ENCODE measurements at regions not wholly inside any gene's neighbourhood (a gene's known extent, or its start where the extent isn't known, plus 50 kb on each side); places are given as distances from the start of the nearest gene placed in this dataset.
A peak's percentile ranks its signal among the peaks of the same experiment; 100 is the strongest.

- no peak for DNase-seq (ENCODE audit: low spot score)
Observed at GRCh38 chr5:58255970-58256369, 203.9 kb downstream of the PLK2 start.

DNA sequence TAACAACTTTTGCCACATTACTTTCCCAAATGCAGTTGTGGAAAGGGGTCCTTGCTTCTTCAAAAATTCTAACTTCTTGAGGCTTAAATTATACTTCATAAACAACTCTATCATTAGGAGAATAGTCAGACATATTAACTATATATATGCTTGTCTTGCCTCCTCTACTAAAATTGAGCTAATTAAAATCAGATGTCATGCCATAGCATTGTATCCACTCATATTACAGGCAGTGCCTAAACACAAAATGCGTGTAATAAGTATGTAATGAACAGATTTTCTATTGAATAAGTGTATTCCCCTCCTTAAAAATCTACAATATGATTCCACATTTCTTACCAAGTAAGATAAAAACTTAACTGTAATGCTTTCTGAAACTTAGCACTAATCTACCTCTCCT, 204.5 kb downstream of the PLK2 start:
- no peak for DNase-seq (ENCODE audit: low spot score)

- no peak for DNase-seq (ENCODE audit: low spot score)
Observed at GRCh38 chr5:58248221-58248620, 211.7 kb downstream of the PLK2 start.

- DNase-seq (ENCODE audit: low spot score) = no peak
Observed at GRCh38 chr5:58246461-58246944, 213.4 kb downstream of the PLK2 start.

- DNase-seq (ENCODE audit: low spot score) = no peak
Observed at GRCh38 chr5:58245476-58245840, 214.4 kb downstream of the PLK2 start.

DNA sequence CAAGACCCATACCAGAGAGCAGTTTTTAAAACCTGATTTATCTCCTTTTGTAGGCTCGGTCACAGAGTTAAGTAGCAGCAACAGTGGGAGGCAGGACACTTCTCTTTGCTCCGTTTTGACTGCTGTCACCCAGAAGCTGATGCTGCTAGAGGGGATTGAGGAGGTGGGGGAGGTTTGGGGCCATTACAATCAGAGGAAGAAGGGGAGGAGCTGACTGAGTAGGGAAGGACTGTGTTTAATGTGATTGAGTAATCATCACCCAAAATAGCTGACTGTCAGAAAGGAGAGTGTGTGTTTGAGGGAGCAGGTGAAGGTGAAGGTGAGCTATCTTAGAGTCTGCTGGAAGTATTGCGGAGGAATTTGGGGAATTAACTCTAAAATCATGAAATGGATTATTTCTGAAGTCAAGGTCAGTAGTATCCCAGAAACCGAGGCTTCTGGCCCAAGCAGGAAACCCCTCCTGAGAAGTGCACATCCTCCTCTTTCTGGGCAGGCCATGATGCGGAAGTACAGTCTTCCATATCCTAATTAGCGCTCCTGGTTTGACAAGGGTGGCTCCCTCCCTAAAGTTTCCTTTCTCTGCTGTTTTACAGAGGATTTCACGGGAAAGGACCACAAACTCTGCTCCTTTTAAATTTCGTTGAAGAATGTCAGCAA, 214.9 kb downstream of the PLK2 start:
- DNase-seq (ENCODE audit: low spot score) = no peak

DNA sequence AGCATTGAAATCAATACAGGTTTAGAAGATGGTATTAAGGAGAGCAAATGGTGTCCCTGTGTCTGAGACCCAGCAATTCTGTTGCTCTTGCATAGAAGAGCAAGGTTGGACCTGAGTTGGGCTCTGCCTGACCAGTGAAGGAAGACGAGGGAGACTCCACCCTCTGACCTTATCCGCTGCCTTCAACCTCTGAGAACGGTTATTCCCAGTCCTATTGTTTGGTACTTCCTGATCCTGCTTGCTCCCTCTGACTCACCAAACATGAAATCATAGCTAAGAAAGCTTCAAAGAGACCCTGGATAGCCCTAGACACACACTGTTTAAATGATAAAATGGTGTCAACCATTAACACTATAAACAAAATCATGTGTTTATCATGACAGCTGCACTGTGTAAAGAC, 218.5 kb downstream of the PLK2 start:
- DNase-seq (ENCODE audit: low spot score) = peak; percentile 13

DNA sequence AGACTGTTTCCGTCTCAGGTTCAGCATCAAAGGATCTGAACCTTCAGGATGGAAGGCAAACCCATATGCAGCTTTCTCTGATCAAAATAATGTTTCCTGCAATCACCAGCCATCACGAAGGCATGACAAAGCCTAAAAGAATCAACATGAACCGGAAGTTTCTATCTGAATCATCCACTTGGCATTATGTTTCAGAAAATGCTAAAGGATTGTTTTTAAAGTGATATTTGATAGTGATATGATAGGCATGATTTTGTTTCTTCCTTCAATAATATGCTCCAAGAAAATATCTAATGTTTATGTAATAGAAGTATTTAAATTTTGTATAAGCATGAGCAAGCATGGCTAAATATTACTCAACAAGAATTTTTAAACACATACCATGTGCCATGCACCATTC, 219.6 kb downstream of the PLK2 start:
- DNase-seq (ENCODE audit: low spot score) = no peak

GRCh38 chr5:58239731-58240130, 220.2 kb downstream of the PLK2 start:
- no peak for DNase-seq (ENCODE audit: low spot score)

- DNase-seq (ENCODE audit: low spot score) = no peak
Observed at GRCh38 chr5:58239045-58239444, 220.8 kb downstream of the PLK2 start.

DNA sequence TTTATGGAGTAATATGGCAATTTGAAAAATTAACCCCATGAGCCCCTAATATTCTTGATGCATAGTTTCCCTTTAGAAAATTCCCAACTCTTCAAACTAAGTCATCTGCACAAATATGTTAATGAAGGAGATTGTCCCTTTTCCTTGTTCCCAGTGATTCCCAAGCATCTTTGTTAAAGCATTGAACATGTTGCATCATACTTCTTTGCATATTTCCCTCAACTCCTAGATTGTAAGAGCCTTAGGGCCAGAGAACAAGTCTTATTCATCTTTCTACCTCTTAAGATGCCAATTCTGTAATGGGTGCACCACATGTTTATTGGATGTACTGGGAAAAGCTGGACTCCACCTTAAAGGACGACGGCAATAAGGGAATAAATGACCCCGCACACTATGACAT, 223.4 kb downstream of the PLK2 start:
- no peak for DNase-seq (ENCODE audit: low spot score)

- no peak for DNase-seq (ENCODE audit: low spot score)
Observed at GRCh38 chr5:58235299-58235698, 224.6 kb downstream of the PLK2 start.

- no peak for DNase-seq (ENCODE audit: low spot score)
Observed at GRCh38 chr5:58232130-58232529, 227.8 kb downstream of the PLK2 start.

GRCh38 chr5:58231041-58231440, 228.8 kb downstream of the PLK2 start:
- DNase-seq (ENCODE audit: low spot score) = no peak

DNA sequence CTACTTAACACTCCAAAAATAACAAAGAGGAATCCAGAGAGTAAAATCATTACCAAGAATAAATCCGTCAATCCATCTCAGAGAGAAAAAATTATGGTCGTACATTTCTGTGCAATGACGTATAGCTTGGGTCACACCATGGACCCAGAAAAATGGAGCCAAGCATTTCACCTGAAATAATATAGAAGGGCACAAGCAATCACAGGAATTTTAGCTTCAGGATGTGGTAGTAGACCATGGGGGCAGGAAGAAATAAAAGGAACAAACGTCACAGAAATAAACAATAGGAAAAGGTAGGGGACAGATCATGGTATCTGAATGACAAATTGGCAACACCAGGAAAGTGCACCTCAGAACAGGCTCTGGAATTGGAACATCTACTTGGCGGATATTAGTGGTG, 231.0 kb downstream of the PLK2 start:
- no peak for DNase-seq (ENCODE audit: low spot score)

DNA sequence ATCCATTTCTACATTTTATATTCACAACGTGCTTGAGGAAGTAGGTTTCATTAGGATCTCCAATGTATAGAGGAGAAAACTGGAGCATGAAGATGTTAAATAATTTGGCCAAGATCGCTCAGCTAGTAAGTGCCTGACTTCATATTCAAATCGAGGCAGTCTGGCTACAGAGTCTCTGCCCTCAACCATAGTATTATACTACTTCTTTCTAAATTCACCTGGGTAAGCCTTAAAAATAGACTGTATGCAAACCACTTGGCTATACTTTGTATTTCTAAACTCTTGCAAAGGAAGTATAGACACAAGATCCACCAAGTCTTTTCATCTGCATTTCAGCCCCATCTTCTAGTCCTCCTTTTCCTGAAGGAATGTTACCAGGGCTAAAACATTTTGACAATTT, 232.0 kb downstream of the PLK2 start:
- no peak for DNase-seq (ENCODE audit: low spot score)

GRCh38 chr5:58224661-58225060, 235.2 kb downstream of the PLK2 start:
- no peak for DNase-seq (ENCODE audit: low spot score)

GRCh38 chr5:58224221-58224620, 235.7 kb downstream of the PLK2 start:
- no peak for DNase-seq (ENCODE audit: low spot score)

DNA sequence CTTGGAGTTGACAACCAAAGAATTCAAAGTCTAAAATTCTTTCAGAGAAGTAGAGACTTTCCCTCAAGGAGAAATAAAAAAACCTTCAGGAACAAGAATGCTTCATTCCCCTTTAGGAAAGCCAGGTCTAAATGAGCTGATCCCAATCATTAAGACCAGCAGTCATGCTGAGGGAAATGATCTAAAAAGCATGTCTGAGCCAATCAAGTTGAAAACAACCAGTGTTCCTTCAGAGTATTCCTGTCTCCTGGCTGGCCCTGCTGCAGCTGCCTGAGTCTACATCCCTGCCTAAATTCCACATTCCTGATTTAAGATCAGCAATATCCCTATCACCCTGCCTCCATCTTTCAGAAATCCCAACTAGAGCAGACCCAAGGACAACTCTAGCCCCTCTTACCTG, 244.5 kb downstream of the PLK2 start:
- DNase-seq (ENCODE audit: low spot score) = no peak

DNA sequence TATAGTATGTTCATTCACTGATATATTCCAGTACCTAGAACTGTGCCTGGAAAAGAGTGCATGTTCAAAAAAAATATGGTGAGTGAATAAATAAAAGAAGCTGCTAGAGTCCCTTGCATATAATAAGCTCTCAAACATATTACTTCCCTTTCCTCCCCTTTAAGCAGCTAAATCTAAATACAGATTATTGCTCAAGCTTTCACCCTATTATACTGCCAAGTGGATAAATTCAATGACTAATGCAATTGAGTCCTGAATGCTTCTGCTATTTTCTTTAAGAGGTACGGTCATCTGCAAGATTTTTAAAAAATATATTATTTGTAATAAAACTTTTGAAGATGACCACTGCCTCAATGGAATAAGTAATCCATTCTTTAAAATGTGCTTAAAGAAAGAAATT, 248.4 kb downstream of the PLK2 start:
- DNase-seq (ENCODE audit: low spot score) = no peak

GRCh38 chr5:58208674-58209073, 251.2 kb downstream of the PLK2 start:
- no peak for DNase-seq (ENCODE audit: low spot score)

DNA sequence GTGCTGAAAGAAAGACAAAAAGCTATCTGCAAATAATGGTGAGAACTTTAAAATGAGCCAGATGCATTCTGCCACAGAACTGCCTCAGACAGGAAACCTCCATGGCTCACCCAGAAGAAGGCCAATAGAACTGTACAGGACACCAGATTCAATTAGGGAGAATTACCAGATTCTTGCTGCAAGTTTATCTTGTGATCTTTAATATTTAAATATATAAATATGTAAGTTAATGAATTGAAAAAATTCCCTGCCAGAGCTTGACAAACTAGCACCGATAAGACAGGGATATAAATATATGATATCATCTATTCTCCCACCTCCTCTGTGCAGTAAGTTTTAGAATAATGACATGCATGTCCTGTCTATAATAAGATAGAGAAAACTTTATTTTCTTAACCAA, 252.8 kb downstream of the PLK2 start:
- DNase-seq (ENCODE audit: low spot score) = no peak

DNA sequence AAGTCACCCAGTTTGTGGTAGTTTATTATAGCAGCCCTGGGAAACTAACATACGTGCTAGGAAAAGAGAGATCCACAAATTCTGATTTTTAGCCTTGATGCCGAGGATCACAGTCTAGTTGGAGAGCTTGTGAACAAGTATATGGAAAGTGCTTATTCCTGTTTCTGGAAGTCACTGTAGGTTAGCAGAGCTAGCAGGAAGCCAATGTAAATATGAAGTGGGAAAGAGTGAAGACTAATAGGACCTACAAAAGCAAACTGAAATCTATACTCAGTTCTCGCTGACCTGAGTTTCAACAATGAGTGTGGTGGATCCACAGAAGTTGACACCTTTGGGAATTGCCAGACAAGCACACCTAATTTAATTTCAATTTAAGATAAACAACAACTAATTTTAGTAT, 254.9 kb downstream of the PLK2 start:
- DNase-seq (ENCODE audit: low spot score) = no peak

- no peak for DNase-seq (ENCODE audit: low spot score)
Observed at GRCh38 chr5:58202941-58203444, 256.9 kb downstream of the PLK2 start.
